Central memory CD8-positive, alpha-beta T cell (primary cell): ENCODE measurements at regions not wholly inside any gene's neighbourhood (a gene's known extent, or its start where the extent isn't known, plus 50 kb on each side); places are given as distances from the start of the nearest gene placed in this dataset.

ENCODE experiments used
- ATAC-seq: fragments of 150-1000 bp; cut with Tn5 transposase; replicated peaks from 2 replicates; pipeline ENCODE4 v1.10.0; 2022; ENCODE audit warnings: mild to moderate bottlenecking, moderate FRiP score, moderate number of reproducible peaks; ENCODE audit not compliant: poor library complexity, severe bottlenecking; ENCODE audit errors: extremely low read depth
- DNase-seq, 2 donors: peaks; one replicate each; pipeline ENCODE4 v3.0.0; 2021; ENCODE audit warnings: low spot score in 2 of 2
- H3K27ac Mint-ChIP-seq: one replicate; pipeline ENCODE4 v1.8.0; 2022; ENCODE audit warnings: low read depth, mild to moderate bottlenecking, moderate library complexity, mixed read lengths
- H3K27me3 Mint-ChIP-seq: one replicate; pipeline ENCODE4 v1.8.0; 2022; ENCODE audit warnings: mixed read lengths
- H3K36me3 Mint-ChIP-seq: one replicate; pipeline ENCODE4 v1.8.0; 2022; ENCODE audit warnings: mild to moderate bottlenecking, moderate library complexity, mixed read lengths; ENCODE audit not compliant: insufficient read depth
- H3K4me1 Mint-ChIP-seq: one replicate; pipeline ENCODE4 v1.8.0; 2022; ENCODE audit warnings: mixed read lengths
- H3K4me3 Mint-ChIP-seq: one replicate; pipeline ENCODE4 v1.8.0; 2022; ENCODE audit warnings: mild to moderate bottlenecking, moderate library complexity, mixed read lengths
- H3K9me3 Mint-ChIP-seq: one replicate; pipeline ENCODE4 v1.8.0; 2022; ENCODE audit warnings: mixed read lengths

DNA sequence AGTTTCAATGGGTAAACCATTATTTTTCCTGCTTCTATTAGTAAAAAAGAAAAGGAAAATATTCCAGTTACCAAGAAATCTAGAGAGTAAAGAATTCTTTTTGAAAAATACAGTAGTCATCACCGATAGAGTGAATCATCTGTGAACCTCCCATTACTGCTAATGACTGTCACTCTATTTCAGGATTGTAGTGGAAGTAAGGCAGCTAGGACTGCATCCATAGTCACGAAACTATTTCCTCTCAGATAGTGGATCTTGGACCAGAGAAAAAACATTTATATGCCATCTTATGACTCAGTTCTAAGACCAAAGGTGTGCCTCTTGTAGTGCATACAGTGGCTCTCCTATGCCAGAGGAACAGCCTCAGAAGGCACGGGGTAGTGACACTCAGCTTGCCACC lies 173.9 kb upstream of the PLEKHA5 start:
- Mint-ChIP-seq H3K27ac (no peak overlapping the region), H3K9me3 (no peaks in the 10 kb centered on the region), H3K27me3 (peaks cover 21% of the 10 kb centered on the region), H3K36me3 (no peaks in the 10 kb centered on the region), H3K4me1 (no peaks in the 10 kb centered on the region), H3K4me3 (no peak overlapping the region)
- ATAC-seq: no peak
- DNase-seq: no peak

DNA sequence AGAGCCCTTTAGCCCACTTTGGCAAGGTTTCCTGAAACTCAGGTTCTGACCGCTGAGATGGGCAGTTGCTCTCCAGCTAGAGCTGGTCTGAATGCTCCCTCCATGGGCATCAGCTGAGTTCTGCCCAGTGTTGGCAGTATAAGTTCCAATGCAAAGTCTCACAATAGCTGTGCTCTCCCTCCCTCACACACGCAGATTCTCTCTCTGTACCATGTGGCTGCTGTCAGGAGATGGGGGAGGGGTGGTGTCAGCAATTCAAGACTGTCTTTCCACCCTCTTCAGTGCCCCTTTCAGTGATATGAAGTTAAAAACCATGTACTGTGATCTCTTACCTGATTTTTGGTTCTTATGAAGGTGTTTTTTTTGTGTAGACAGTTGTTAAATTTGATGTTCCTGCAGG lies 164.3 kb upstream of the PLEKHA5 start:
- no peak overlapping the region for H3K4me3 Mint-ChIP-seq

DNA sequence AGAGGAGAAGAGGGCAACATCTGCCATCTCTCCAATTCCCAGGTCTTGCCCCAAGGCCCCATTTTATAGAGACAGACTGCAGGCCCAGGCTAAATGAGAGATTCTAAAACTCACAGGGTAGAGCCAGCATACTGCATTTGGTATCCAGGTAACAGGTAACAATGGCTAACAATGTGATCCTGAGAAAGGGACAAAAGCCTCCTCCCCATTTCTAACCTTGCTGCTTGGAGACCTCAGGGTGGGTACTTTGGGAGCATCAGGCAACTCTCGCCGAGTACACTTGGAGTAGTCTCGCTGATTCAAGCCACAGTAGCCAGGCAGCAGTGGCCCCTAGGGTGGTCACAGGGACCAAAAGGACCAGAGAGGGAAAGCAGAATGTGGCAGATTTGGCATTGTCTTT lies 162.6 kb upstream of the PLEKHA5 start:
- H3K36me3 Mint-ChIP-seq: no peaks in the 10 kb centered on the region
- peaks cover 38% of the 10 kb centered on the region for H3K27me3 Mint-ChIP-seq
- H3K27ac Mint-ChIP-seq: no peak overlapping the region
- no peak overlapping the region for H3K4me3 Mint-ChIP-seq
- DNase-seq (no peak), ATAC-seq (no peak)
- H3K4me1 Mint-ChIP-seq: no peaks in the 10 kb centered on the region
- H3K9me3 Mint-ChIP-seq: no peaks in the 10 kb centered on the region

More for the DNA sequence above, 164.3 kb upstream of the PLEKHA5 start:
- Mint-ChIP-seq H3K27me3 (peaks cover 38% of the 10 kb centered on the region), H3K36me3 (no peaks in the 10 kb centered on the region), H3K4me1 (no peaks in the 10 kb centered on the region), H3K27ac (no peak overlapping the region), H3K9me3 (no peaks in the 10 kb centered on the region)
- ATAC-seq: no peak
- no peak for DNase-seq

DNA sequence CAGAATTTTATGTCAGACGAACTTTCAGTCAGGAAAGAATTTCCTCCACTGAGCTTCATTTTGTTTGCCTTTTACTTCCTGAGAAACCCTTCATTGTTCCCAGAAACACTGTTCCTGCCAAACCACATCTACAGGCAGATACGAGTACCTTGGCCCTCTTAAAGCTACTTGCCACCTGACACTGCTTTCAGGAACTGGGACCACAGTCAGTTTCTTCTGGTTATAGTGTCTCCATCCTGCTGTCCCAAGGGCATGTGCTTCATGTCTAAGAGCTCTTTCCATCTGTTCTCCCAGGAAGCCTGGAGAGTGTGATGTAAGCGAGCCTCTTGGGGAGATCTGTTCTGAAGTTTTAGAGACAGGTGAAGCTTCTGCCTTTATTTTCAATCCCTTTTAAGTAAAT lies 161.7 kb upstream of the PLEKHA5 start:
- DNase-seq: no peak
- Mint-ChIP-seq H3K27me3 (peaks cover 33% of the 10 kb centered on the region), H3K4me1 (no peaks in the 10 kb centered on the region), H3K36me3 (no peaks in the 10 kb centered on the region), H3K27ac (no peak overlapping the region), H3K9me3 (no peaks in the 10 kb centered on the region), H3K4me3 (no peak overlapping the region)
- ATAC-seq: no peak

DNA sequence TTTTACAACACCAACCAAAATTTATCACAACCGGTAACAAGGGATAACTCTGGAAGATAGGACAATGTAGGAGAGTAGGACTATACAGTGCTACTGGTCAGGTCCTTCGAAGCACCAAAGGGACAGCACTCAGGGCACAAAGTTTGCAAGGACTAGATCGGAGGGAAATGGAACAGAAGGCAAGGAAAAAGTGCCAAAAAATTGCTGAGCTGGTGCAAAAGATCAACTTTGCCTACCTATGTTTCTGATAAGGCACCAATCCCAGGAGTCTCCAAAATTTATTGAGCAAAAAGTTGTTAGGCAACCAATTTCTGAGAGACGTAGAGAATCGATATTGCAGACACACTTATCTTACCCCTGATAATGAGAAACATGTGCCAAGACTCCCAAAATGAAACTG lies 160.0 kb upstream of the PLEKHA5 start:
- no peak overlapping the region for H3K4me3 Mint-ChIP-seq
- H3K4me1 Mint-ChIP-seq: no peaks in the 10 kb centered on the region
- H3K9me3 Mint-ChIP-seq: no peaks in the 10 kb centered on the region
- H3K27me3 Mint-ChIP-seq: peaks cover 19% of the 10 kb centered on the region
- H3K27ac Mint-ChIP-seq: no peak overlapping the region
- no peak for ATAC-seq
- no peaks in the 10 kb centered on the region for H3K36me3 Mint-ChIP-seq
- DNase-seq: no peak

DNA sequence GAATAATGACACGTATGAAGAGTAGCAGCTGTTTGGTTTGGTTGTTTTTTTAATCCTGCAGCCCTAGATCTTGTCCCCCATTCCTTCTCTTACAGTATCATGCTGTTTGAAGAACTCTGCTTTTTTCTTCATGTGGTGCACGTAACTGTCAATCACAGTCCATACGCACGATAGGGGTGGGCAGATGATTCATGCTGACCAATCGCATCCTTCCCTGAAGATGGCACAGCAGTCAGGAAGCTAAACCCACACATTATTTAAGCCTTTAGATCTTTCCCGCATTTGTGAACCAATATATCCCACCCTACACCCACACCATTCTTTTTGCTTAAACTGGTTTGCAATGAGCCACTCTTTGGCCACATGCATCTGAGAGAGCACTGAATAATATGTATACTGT lies 158.9 kb upstream of the PLEKHA5 start:
- DNase-seq: no peak
- Mint-ChIP-seq H3K36me3 (no peaks in the 10 kb centered on the region), H3K4me3 (no peak overlapping the region), H3K27me3 (peaks cover 10% of the 10 kb centered on the region), H3K27ac (no peak overlapping the region), H3K9me3 (no peaks in the 10 kb centered on the region), H3K4me1 (no peaks in the 10 kb centered on the region)
- ATAC-seq: no peak

DNA sequence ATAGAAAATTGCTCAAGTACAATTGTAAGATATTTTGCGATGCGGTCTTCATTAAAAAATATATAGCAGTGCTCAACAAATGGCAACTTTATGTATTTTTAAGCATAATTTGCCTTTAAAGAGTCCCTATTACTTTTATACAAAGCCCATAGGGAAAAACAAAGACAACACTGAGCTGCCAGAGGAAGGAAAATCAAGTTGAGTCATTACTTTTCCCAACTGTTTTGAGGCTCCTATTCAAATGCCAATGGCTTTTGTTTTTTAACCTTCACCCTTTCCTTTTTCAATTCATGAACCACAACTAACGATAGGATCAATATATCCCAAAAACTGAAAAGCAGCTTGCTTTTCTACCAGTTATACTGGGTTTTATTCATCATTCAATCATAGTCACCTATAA lies 157.6 kb upstream of the PLEKHA5 start:
- no peak overlapping the region for H3K4me3 Mint-ChIP-seq
- H3K36me3 Mint-ChIP-seq: no peaks in the 10 kb centered on the region
- no peak overlapping the region for H3K27ac Mint-ChIP-seq
- DNase-seq (no peak), ATAC-seq (no peak)
- H3K9me3 Mint-ChIP-seq: no peaks in the 10 kb centered on the region
- peaks cover 3% of the 10 kb centered on the region for H3K27me3 Mint-ChIP-seq
- no peaks in the 10 kb centered on the region for H3K4me1 Mint-ChIP-seq

DNA sequence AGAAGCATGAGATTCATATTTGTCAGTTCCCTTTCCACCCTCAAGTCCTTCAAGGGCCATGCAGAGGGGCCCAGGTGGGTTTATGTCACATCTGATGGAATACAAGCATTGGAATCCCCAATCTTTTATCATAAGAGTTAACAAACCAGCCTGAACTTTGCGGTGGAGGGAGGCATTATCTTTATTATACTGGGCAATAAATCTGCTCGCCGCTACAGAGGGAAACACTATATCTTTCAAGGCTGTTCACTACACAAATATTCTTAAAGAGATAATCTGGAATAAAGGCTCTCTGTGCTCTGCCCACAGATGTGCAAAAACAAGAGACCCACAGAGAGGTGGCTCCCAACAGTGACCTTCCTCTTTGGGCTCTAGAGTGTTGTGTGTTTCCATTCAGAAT lies 153.6 kb upstream of the PLEKHA5 start:
- no peak overlapping the region for H3K27ac Mint-ChIP-seq
- no peak for DNase-seq
- no peaks in the 10 kb centered on the region for H3K4me1 Mint-ChIP-seq
- H3K9me3 Mint-ChIP-seq: peaks cover 9% of the 10 kb centered on the region
- no peak for ATAC-seq
- no peak overlapping the region for H3K4me3 Mint-ChIP-seq
- no peaks in the 10 kb centered on the region for H3K27me3 Mint-ChIP-seq
- no peaks in the 10 kb centered on the region for H3K36me3 Mint-ChIP-seq

DNA sequence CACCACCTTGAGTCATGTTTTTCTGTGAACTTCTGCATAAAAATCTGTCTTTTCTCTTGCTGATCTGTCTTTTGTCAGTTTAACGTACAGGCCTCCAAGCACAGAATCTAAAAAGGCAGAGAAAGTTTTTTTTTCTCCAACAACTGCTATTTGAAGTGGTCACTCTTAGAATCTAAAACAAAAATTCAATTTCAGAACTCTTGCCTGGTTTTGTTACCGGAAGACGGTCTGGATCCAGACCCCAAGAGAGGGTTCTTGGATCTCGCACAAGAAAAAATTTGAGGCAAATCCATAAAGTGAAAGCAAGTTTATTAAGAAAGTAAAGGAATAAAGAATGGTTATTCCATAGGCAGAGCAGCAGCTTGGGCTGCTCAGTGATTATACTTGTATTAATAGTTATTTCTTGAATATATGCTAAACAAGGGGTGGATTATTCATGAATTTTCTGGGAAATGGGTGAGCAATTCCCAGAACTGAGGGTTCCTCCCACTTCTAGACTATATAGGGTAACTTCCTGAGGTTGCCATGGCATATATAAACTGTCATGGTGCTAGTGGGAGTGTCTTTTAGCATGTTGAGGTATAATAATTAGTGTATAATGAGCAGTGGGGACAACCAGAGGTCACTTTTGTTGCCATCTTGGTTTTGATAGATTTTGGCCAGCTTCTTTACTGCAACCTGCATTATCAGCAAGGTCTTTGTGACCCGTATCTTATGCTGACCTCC lies 150.0 kb upstream of the PLEKHA5 start:
- Mint-ChIP-seq H3K36me3 (no peaks in the 10 kb centered on the region), H3K9me3 (peaks cover 9% of the 10 kb centered on the region), H3K4me3 (no peak overlapping the region), H3K4me1 (no peaks in the 10 kb centered on the region), H3K27ac (no peak overlapping the region), H3K27me3 (no peaks in the 10 kb centered on the region)
- ATAC-seq (no peak), DNase-seq (no peak)

DNA sequence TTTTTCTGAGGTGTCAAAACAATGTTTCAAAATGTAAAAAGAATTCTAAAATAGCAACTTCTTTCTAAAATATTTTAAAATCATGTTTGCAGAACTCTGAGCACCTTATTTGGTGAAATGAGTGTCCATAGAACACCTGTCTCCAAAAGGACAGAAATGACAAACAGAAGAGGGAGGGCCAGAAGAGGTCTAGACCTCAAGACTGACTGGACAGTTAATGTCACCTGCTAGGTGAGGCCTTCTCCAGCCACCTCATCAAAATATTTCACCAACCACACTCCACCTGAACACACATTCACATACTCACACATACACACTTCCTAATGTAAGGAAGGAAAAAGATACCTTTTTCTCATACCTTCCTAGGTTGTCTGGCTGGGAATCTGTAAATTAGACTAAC lies 147.8 kb upstream of the PLEKHA5 start:
- H3K36me3 Mint-ChIP-seq: no peaks in the 10 kb centered on the region
- H3K4me1 Mint-ChIP-seq: no peaks in the 10 kb centered on the region
- H3K27ac Mint-ChIP-seq: no peak overlapping the region
- H3K9me3 Mint-ChIP-seq: peaks cover 9% of the 10 kb centered on the region
- no peaks in the 10 kb centered on the region for H3K27me3 Mint-ChIP-seq
- no peak overlapping the region for H3K4me3 Mint-ChIP-seq
- no peak for DNase-seq
- no peak for ATAC-seq

DNA sequence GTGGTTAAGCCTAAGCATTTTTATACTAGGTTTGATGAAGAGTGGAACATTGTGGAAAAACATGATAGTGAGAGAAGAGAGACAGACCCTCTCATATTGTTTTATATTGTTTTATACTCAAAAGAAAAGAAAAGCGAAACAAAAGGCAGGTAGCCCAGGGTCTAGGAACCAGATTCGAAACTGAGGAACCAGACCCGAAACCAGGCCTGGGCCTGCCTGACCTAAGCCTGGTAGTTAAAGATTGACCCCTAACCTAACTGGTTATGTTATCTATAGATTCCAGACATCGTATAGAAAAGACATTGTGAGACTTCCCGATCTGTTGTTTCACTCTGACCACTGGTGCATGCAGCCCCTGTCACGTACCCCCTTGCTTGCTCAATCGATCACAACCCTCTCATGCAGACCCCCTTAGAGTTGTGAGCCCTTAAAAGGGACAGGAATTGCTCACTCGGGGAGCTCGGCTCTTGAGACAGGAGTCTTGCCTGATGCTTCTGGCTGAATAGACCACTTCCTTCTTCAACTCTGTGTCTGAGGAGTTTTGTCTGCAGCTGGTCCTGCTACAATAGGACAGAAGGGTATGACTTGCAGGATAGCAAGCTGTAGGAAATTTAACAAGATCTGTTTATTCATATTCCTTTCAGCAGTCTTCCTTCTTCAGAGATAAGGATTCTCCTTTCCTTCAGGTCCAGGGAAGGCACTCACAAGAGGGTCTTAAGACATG lies 147.1 kb upstream of the PLEKHA5 start:
- Mint-ChIP-seq H3K9me3 (peaks cover 9% of the 10 kb centered on the region), H3K4me1 (no peaks in the 10 kb centered on the region), H3K27ac (no peak overlapping the region), H3K27me3 (no peaks in the 10 kb centered on the region), H3K36me3 (no peaks in the 10 kb centered on the region), H3K4me3 (no peak overlapping the region)
- no peak for ATAC-seq
- DNase-seq: no peak

DNA sequence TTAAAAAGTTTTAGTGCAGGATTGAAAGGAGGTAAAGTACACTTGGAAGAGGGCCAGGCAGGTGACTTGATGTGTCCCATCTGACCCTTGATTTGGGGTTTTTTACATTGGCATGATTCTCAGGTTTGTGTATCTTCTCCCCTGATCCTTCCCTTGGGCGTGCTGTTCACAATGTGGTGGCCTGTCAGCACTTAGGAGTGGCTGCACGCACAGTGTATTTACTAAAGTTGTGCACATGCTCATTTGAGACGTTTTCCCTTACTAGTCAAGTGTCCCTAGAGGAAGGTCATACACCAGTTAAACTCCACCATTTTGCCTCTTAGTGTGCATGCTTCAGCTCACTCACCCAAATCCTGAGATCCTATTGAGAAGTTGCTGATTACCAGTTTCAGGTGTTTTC lies 145.7 kb upstream of the PLEKHA5 start:
- Mint-ChIP-seq H3K36me3 (no peaks in the 10 kb centered on the region), H3K4me3 (no peak overlapping the region), H3K27ac (no peak overlapping the region), H3K27me3 (no peaks in the 10 kb centered on the region), H3K9me3 (peaks cover 2% of the 10 kb centered on the region), H3K4me1 (no peaks in the 10 kb centered on the region)
- ATAC-seq (no peak), DNase-seq (no peak)

DNA sequence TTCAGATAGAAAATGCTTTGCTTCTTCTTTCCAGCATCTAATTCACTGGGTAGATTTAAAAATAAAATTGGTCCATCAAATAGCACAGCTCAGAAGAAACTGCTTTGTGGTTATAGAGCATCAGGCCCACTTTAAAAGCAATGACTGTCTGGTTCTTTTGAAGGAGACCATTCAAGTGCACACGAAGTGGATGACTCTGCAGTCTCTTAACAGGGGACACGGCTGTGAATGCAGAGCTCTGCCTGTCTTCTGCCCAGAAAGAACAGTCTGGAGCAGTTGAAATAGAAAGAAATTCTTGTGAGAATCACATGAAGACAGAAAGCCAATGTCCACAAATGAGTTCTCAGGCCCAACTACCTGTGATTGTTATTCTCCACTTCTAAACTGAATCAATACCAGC lies 138.7 kb upstream of the PLEKHA5 start:
- Mint-ChIP-seq H3K9me3 (no peaks in the 10 kb centered on the region), H3K4me1 (no peaks in the 10 kb centered on the region), H3K36me3 (no peaks in the 10 kb centered on the region), H3K27me3 (peaks cover 22% of the 10 kb centered on the region), H3K27ac (no peak overlapping the region), H3K4me3 (no peak overlapping the region)
- no peak for DNase-seq
- ATAC-seq: no peak
